ENCODE measurements at regions not wholly inside any gene's neighbourhood (a gene's known extent, or its start where the extent isn't known, plus 50 kb on each side); places are given as distances from the start of the nearest gene placed in this dataset.

- DNase-seq (ENCODE audit: low spot score) = no peak
Measured at GRCh38 chr20:48015141-48015910, 230.0 kb upstream of the SULF2 start.

- peak; percentile 54 for DNase-seq (ENCODE audit: low spot score)
Measured at GRCh38 chr20:48012401-48012974, 227.2 kb upstream of the SULF2 start.

- DNase-seq (ENCODE audit: low spot score) = no peak
Measured at GRCh38 chr20:48011025-48011424, 225.7 kb upstream of the SULF2 start.

GRCh38 chr20:48010623-48011022 lies 225.3 kb upstream of the SULF2 start:
- DNase-seq (ENCODE audit: low spot score) = no peak

- peak; percentile 74 for DNase-seq (ENCODE audit: low spot score)
Measured at GRCh38 chr20:48008850-48009515, 223.7 kb upstream of the SULF2 start.

GRCh38 chr20:48007351-48007750 lies 222.1 kb upstream of the SULF2 start:
- no peak for DNase-seq (ENCODE audit: low spot score)

GRCh38 chr20:48006036-48006833 lies 221.0 kb upstream of the SULF2 start:
- DNase-seq (ENCODE audit: low spot score) = no peak

GRCh38 chr20:48003021-48003420 lies 217.7 kb upstream of the SULF2 start:
- DNase-seq (ENCODE audit: low spot score) = no peak

- DNase-seq (ENCODE audit: low spot score) = no peak
Measured at GRCh38 chr20:48002517-48002970, 217.3 kb upstream of the SULF2 start.

GRCh38 chr20:47999166-47999565 lies 213.9 kb upstream of the SULF2 start:
- no peak for DNase-seq (ENCODE audit: low spot score)

GRCh38 chr20:47998736-47999135 lies 213.5 kb upstream of the SULF2 start:
- DNase-seq (ENCODE audit: low spot score) = no peak

GRCh38 chr20:47995661-47996060 lies 210.4 kb upstream of the SULF2 start:
- no peak for DNase-seq (ENCODE audit: low spot score)

GRCh38 chr20:47993817-47994216 lies 208.5 kb upstream of the SULF2 start:
- DNase-seq (ENCODE audit: low spot score) = no peak

GRCh38 chr20:47993035-47993755 lies 207.9 kb upstream of the SULF2 start:
- DNase-seq (ENCODE audit: low spot score) = no peak

- DNase-seq (ENCODE audit: low spot score) = no peak
Measured at GRCh38 chr20:47991875-47992488, 206.7 kb upstream of the SULF2 start.

- DNase-seq (ENCODE audit: low spot score) = no peak
Measured at GRCh38 chr20:47990507-47991150, 205.3 kb upstream of the SULF2 start.

- DNase-seq (ENCODE audit: low spot score) = no peak
Measured at GRCh38 chr20:47989957-47990356, 204.7 kb upstream of the SULF2 start.

- no peak for DNase-seq (ENCODE audit: low spot score)
Measured at GRCh38 chr20:47988676-47989075, 203.4 kb upstream of the SULF2 start.

- peak; percentile 67 for DNase-seq (ENCODE audit: low spot score)
Measured at GRCh38 chr20:47985092-47985850, 200.0 kb upstream of the SULF2 start.

- DNase-seq (ENCODE audit: low spot score) = no peak
Measured at GRCh38 chr20:47984437-47984836, 199.2 kb upstream of the SULF2 start.

All from AG08395 (cell line).